H1 (cell line): ENCODE measurements at regions not wholly inside any gene's neighbourhood (a gene's known extent, or its start where the extent isn't known, plus 50 kb on each side); places are given as distances from the start of the nearest gene placed in this dataset.

Experiments
- CTCF ChIA-PET: fragments of 300-600 bp; sonication (Branson Sonifier 250); formaldehyde crosslinking; loops from one replicate; lab custom pipeline; 2021; ENCODE audit not compliant: partially characterized antibody; lab: Charles Lee
- POLR2A ChIA-PET: fragments of 300-600 bp; sonication (Branson Sonifier 250); formaldehyde crosslinking; loops from one replicate; lab custom pipeline; 2021; ENCODE audit warnings: inconsistent platforms; ENCODE audit not compliant: partially characterized antibody; lab: Charles Lee
- DNase-seq, 2 experiments: peaks; one replicate each; pipeline versions ENCODE4 v3.0.0 to v3.0.0-alpha.2; 2010 to 2022; ENCODE audit warnings: low spot score in 2 of 2, low read depth in 1 of 2, mixed read lengths in 1 of 2
- FAIRE-seq: peaks from 2 replicates; lab custom pipeline; 2011; peaks lifted over from hg19 to GRCh38; lab: Jason Lieb, UNC
- H2AFZ ChIP-seq: 2 replicates; pipeline ENCODE4 v1.8.1; 2012; ENCODE audit warnings: low read length, inconsistent platforms
- H2AK5ac ChIP-seq: 2 replicates; pipeline ENCODE4 v1.6.1; 2013; ENCODE audit warnings: low read depth, low read length
- H2BK120ac ChIP-seq: replicated peaks from 2 replicates; pipeline ENCODE3; 2013; ENCODE audit warnings: low read depth, low read length, inconsistent platforms
- H2BK12ac ChIP-seq: 2 replicates; pipeline ENCODE4 v1.6.1; 2013; ENCODE audit warnings: low read depth, low read length
- H2BK15ac ChIP-seq: 2 replicates; pipeline ENCODE4 v1.6.1; 2013; ENCODE audit warnings: low read length
- H2BK20ac ChIP-seq: 2 replicates; pipeline ENCODE4 v1.6.1; 2013; ENCODE audit warnings: low read length
- H2BK5ac ChIP-seq: 2 replicates; pipeline ENCODE4 v1.6.1; 2013; ENCODE audit warnings: low read depth, low read length
- H3K14ac ChIP-seq: 2 replicates; pipeline ENCODE4 v1.6.1; 2013; ENCODE audit warnings: inconsistent platforms; ENCODE audit not compliant: insufficient read length
- H3K18ac ChIP-seq: 2 replicates; pipeline ENCODE4 v1.6.1; 2013; ENCODE audit warnings: low read length; ENCODE audit errors: extremely low read depth
- H3K23ac ChIP-seq: 2 replicates; pipeline ENCODE4 v1.6.1; 2013; ENCODE audit warnings: inconsistent platforms; ENCODE audit not compliant: insufficient read length
- H3K23me2 ChIP-seq: 2 replicates; pipeline ENCODE4 v1.6.1; 2013; ENCODE audit warnings: low read depth, low read length
- H3K27ac ChIP-seq: 2 replicates; pipeline ENCODE4 v1.6.1; 2011; ENCODE audit warnings: low read depth, low read length, inconsistent platforms
- H3K27me3 ChIP-seq, 4 experiments: replicated peaks in 1 of 4; 1 replicate in 1 of 4; 2 replicates in 3 of 4; pipeline versions ENCODE4 v1.6.1 to v1.8.1; 2011 to 2013; ENCODE audit warnings: low read length in 3 of 4, mild to moderate bottlenecking in 3 of 4, inconsistent platforms in 2 of 4, mixed read lengths in 2 of 4, moderate library complexity in 1 of 4; ENCODE audit not compliant: control insufficient read depth in 3 of 4, insufficient read depth in 3 of 4; ENCODE audit errors: extremely low read depth in 1 of 4
- H3K36me3 ChIP-seq, 4 experiments: 2 replicates each; pipeline versions ENCODE4 v1.6.1 to v1.8.1; 2011 to 2013; ENCODE audit warnings: mild to moderate bottlenecking in 4 of 4, low read length in 3 of 4, moderate library complexity in 2 of 4, control low read depth in 1 of 4, inconsistent platforms in 1 of 4; ENCODE audit not compliant: insufficient read depth in 4 of 4, control insufficient read depth in 2 of 4
- H3K4ac ChIP-seq: replicated peaks from 2 replicates; pipeline ENCODE3; 2013; ENCODE audit warnings: low read length, low read depth, mixed read lengths, inconsistent platforms; ENCODE audit not compliant: insufficient read length
- H3K4me1 ChIP-seq, 4 experiments: replicated peaks in 1 of 4; 1 replicate in 1 of 4; 2 replicates in 3 of 4; pipeline versions ENCODE4 v1.6.1 to v1.8.1; 2011 to 2013; ENCODE audit warnings: low read length in 3 of 4, inconsistent platforms in 2 of 4, mixed read lengths in 1 of 4; ENCODE audit not compliant: insufficient read depth in 4 of 4, control insufficient read depth in 3 of 4
- H3K4me2 ChIP-seq, 2 experiments: 2 replicates each; pipeline versions ENCODE4 v1.6.1 to v1.8.1; 2011 to 2013; ENCODE audit warnings: low read depth in 2 of 2, low read length in 2 of 2, control low read depth in 1 of 2, inconsistent platforms in 1 of 2, mild to moderate bottlenecking in 1 of 2; ENCODE audit not compliant: insufficient read depth in 1 of 2
- H3K4me3 ChIP-seq, 4 experiments: fragments of 200-600, 300-600 bp in 1 of 4; sonication (generic), shearing (Covaris generic), sonication (Bioruptor Twin) in 1 of 4; 2 replicates each; pipeline versions ENCODE4 v1.5.1 to v1.8.1; 2011 to 2016; ENCODE audit warnings: low read length in 4 of 4, low read depth in 3 of 4, control low read depth in 2 of 4, inconsistent platforms in 2 of 4, mild to moderate bottlenecking in 2 of 4, mixed read lengths in 1 of 4, moderate library complexity in 1 of 4; ENCODE audit not compliant: insufficient read depth in 2 of 4; ENCODE audit errors: extremely low read depth in 1 of 4
- H3K56ac ChIP-seq: replicated peaks from 2 replicates; pipeline ENCODE3; 2013; ENCODE audit warnings: low read depth, mild to moderate bottlenecking, mixed read lengths, low read length, inconsistent platforms; ENCODE audit not compliant: insufficient read length
- H3K79me1 ChIP-seq: 2 replicates; pipeline ENCODE4 v1.6.1; 2013; ENCODE audit warnings: low read depth, low read length, control low read depth
- H3K79me2 ChIP-seq, 2 experiments: 2 replicates each; pipeline versions ENCODE4 v1.6.1 to v1.8.1; 2012 to 2013; ENCODE audit warnings: low read length in 2 of 2, mild to moderate bottlenecking in 2 of 2, inconsistent platforms in 1 of 2; ENCODE audit not compliant: insufficient read depth in 2 of 2, control insufficient read depth in 1 of 2
- H3K9ac ChIP-seq, 4 experiments: replicated peaks in 1 of 4; 1 replicate in 1 of 4; 2 replicates in 3 of 4; pipeline versions ENCODE4 v1.6.1 to v1.8.1; 2011 to 2013; ENCODE audit warnings: low read depth in 3 of 4, low read length in 3 of 4, control low read depth in 2 of 4, mild to moderate bottlenecking in 2 of 4, moderate library complexity in 2 of 4, inconsistent platforms in 1 of 4; ENCODE audit errors: extremely low read depth in 1 of 4
- H3K9me3 ChIP-seq, 2 experiments: 2 replicates each; pipeline versions ENCODE4 v1.6.1 to v1.8.1; 2012 to 2013; ENCODE audit warnings: mild to moderate bottlenecking in 2 of 2, moderate library complexity in 2 of 2, control low read depth in 1 of 2, inconsistent platforms in 1 of 2, low read depth in 1 of 2, low read length in 1 of 2, mixed read lengths in 1 of 2; ENCODE audit not compliant: insufficient read depth in 2 of 2
- H4K20me1 ChIP-seq, 2 experiments: replicated peaks in 1 of 2; 2 replicates each; pipeline versions ENCODE3 to v1.8.1; 2011 to 2013; ENCODE audit warnings: inconsistent platforms in 2 of 2, low read length in 2 of 2, mild to moderate bottlenecking in 1 of 2; ENCODE audit not compliant: insufficient read depth in 2 of 2, control insufficient read depth in 1 of 2
- H4K5ac ChIP-seq: 2 replicates; pipeline ENCODE4 v1.6.1; 2013; ENCODE audit warnings: low read length, low read depth, mixed read lengths, inconsistent platforms; ENCODE audit not compliant: insufficient read length
- H4K8ac ChIP-seq: 2 replicates; pipeline ENCODE4 v1.8.0; 2013; ENCODE audit warnings: mild to moderate bottlenecking, moderate library complexity, low read length, inconsistent platforms; ENCODE audit not compliant: insufficient read depth; ENCODE audit errors: extremely low read depth
- H4K91ac ChIP-seq: replicated peaks from 2 replicates; pipeline ENCODE3; 2013; ENCODE audit warnings: low read length, mixed read lengths, inconsistent platforms; ENCODE audit not compliant: insufficient read length
- HDAC2 ChIP-seq, 2 experiments: fragments of 300-600 bp in 1 of 2; sonication (generic) in 1 of 2; IDR thresholded peaks; 2 replicates each; pipeline ENCODE4 v1.6.1; 2011 to 2012; ENCODE audit warnings: low read depth in 2 of 2, low read length in 2 of 2, mild to moderate bottlenecking in 2 of 2, moderate library complexity in 2 of 2, borderline replicate concordance in 1 of 2, inconsistent platforms in 1 of 2
- JUN ChIP-seq: IDR thresholded peaks from 2 replicates; pipeline ENCODE4 v1.6.1; 2011; ENCODE audit warnings: low read depth, mild to moderate bottlenecking, improper control_type of control experiment, low read length
- KDM5A ChIP-seq: fragments of 200-600 bp; IDR thresholded peaks from 2 replicates; pipeline ENCODE4 v1.7.1; 2012; ENCODE audit warnings: mild to moderate bottlenecking, low read length, inconsistent platforms, mixed read lengths
- POU5F1 ChIP-seq: IDR thresholded peaks from 2 replicates; pipeline ENCODE4 v1.6.1; 2011; ENCODE audit warnings: low read depth, mild to moderate bottlenecking, low read length, moderate library complexity
- SIN3A ChIP-seq, 2 experiments: IDR thresholded peaks in 1 of 2; conservative IDR thresholded peaks in 1 of 2; 2 replicates each; pipeline ENCODE4 v1.6.1; 2011 to 2012; ENCODE audit warnings: low read length in 2 of 2, improper control_type of control experiment in 1 of 2, low read depth in 1 of 2, mild to moderate bottlenecking in 1 of 2
- WGBS, 2 experiments: shearing (Covaris generic) in 1 of 2; methylation state at CpG; one replicate each; pipeline versions ENCODE4 v1.1.6 to v1.1.7; 2013 to 2015; ENCODE audit warnings: low lambda C conversion rate in 2 of 2, mixed read lengths in 2 of 2, inconsistent platforms in 1 of 2, low coverage in 1 of 2, missing lambda C conversion rate in 1 of 2; ENCODE audit not compliant: insufficient replicate concordance in 2 of 2, insufficient coverage in 1 of 2, insufficient read length in 1 of 2; ENCODE audit errors: extremely low coverage in 1 of 2, missing lambda C conversion rate in 1 of 2; 5-methylcytosine and 5-hydroxymethylcytosine counted together
- TF ChIP-seq, protein P1 (sequence below): IDR thresholded peaks from 2 replicates; pipeline ENCODE4 v1.6.1; 2011; ENCODE audit warnings: low read length, improper control_type of control experiment

DNA sequence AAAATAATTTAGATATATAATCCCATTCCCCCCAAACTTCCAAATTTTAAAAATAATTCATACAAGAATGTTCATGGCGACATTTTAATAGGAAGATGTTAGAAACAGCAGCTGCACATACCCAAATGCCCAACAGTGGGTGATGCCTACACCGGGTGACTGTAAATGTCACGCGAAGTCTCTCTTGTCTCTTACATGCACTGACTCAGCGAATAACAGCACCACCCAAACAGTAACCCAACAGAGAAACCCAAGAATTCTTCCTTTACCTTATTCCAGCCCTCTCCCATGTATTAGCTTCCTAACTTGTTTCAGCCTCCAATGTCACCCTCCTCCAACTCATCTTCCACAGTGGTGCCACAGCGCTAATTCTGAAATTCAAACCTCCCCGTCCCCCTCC lies 74.5 kb upstream of the E2F3 start:
- H3K9me3 ChIP-seq, result no peaks in the 10 kb centered on the region

More for the DNA sequence above, 74.5 kb upstream of the E2F3 start:
- no peak overlapping the region for H2AK5ac ChIP-seq
- no peak overlapping the region for H4K5ac ChIP-seq
- H2BK120ac ChIP-seq, result no peak overlapping the region
- peaks cover 0 to 4% (median 1%) of the 10 kb centered on the region in 4 experiments; a peak in 4 of 7 replicates for H3K4me1 ChIP-seq
- H2BK12ac ChIP-seq, result no peak overlapping the region
- no peak overlapping the region for H2BK15ac ChIP-seq
- no peaks in the 10 kb centered on the region for H3K36me3 ChIP-seq
- no peak overlapping the region for H4K91ac ChIP-seq
- no peak overlapping the region for H2BK5ac ChIP-seq
- no peak overlapping the region for H3K23ac ChIP-seq
- no peak overlapping the region for H3K27ac ChIP-seq
- FAIRE-seq (no peak), DNase-seq (no peak)
- no peaks in the 10 kb centered on the region for H3K23me2 ChIP-seq
- no peaks in the 10 kb centered on the region for H3K79me1 ChIP-seq
- no peak overlapping the region for H2BK20ac ChIP-seq
- H2AFZ ChIP-seq, result 0 out of 2 replicates have a peak overlapping the region, but pooled peaks have one; percentile 2
- H3K9ac ChIP-seq, result no peak overlapping the region
- CTCF ChIA-PET, result interaction anchor here (2.0 kb wide), 1 partner anchor 14 kb away, joined by 8 read pairs; no protein-coding TSS in a partner anchor
- POLR2A ChIA-PET, result no interaction called here
- no peak overlapping the region for H3K18ac ChIP-seq
- no peak for TF ChIP-seq SIN3A (conservative IDR thresholded peaks at IDR 0.05 in 1 of 2, IDR thresholded peaks at IDR 0.05 in 1 of 2; ENCODE audit: low read depth in 1 of 2, low read length in 2 of 2)
- TF ChIP-seq HDAC2 (IDR thresholded peaks at IDR 0.05; ENCODE audit: borderline replicate concordance in 1 of 2, low read depth in 2 of 2, low read length in 2 of 2), result no peak
- TF ChIP-seq, protein P1, sequence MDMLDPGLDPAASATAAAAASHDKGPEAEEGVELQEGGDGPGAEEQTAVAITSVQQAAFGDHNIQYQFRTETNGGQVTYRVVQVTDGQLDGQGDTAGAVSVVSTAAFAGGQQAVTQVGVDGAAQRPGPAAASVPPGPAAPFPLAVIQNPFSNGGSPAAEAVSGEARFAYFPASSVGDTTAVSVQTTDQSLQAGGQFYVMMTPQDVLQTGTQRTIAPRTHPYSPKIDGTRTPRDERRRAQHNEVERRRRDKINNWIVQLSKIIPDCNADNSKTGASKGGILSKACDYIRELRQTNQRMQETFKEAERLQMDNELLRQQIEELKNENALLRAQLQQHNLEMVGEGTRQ, result no peak
- no peak for TF ChIP-seq POU5F1
- no peak for TF ChIP-seq JUN
- TF ChIP-seq KDM5A, result no peak
- no peak overlapping the region for H4K8ac ChIP-seq
- 95% methylated on average over 7 of the region's 7 CpGs; no CpG with 5 or more reads in 1 of the 2 experiments for WGBS, 2 experiments
- H3K4me3 ChIP-seq, result no peak overlapping the region
- no peak overlapping the region for H3K14ac ChIP-seq
- no peak overlapping the region for H3K4ac ChIP-seq
- H3K79me2 ChIP-seq, result no peaks in the 10 kb centered on the region
- H3K4me2 ChIP-seq, result no peak overlapping the region
- no peak overlapping the region for H3K56ac ChIP-seq
- H4K20me1 ChIP-seq, result no peaks in the 10 kb centered on the region
- no peaks in the 10 kb centered on the region for H3K27me3 ChIP-seq
